ENCODE measurements at regions not wholly inside any gene's neighbourhood (a gene's known extent, or its start where the extent isn't known, plus 50 kb on each side); places are given as distances from the start of the nearest gene placed in this dataset.

- DNase-seq (ENCODE audit: low read depth) (no peak), FAIRE-seq (no peak)
- TF ChIP-seq EZH2 (IDR thresholded peaks at IDR 0.05; ENCODE audit: insufficient read depth, low read length), result no peak
- no peak for TF ChIP-seq CTCF (IDR thresholded peaks at IDR 0.05; ENCODE audit: insufficient read depth, low read depth, low read length)
- no peaks in the 10 kb centered on the region for H3K36me3 ChIP-seq (ENCODE audit: insufficient read depth, low read length)
- no peak overlapping the region for H3K4me3 ChIP-seq (ENCODE audit: insufficient read depth, low read depth, low read length)
- H3K79me2 ChIP-seq (ENCODE audit: insufficient read depth, low read length), result no peaks in the 10 kb centered on the region
- no peaks in the 10 kb centered on the region for H3K27me3 ChIP-seq (ENCODE audit: insufficient read depth, low read length)
- H3K4me1 ChIP-seq (ENCODE audit: insufficient read depth, low read length), result no peaks in the 10 kb centered on the region
- no peaks in the 10 kb centered on the region for H3K9me3 Mint-ChIP-seq (ENCODE audit: unreplicated experiment)
- H2AFZ ChIP-seq (ENCODE audit: low read depth, low read length), result no peak overlapping the region
- H4K20me1 ChIP-seq (ENCODE audit: insufficient read depth, low read length), result no peaks in the 10 kb centered on the region
- no peak overlapping the region for H3K4me3 Mint-ChIP-seq (ENCODE audit: unreplicated experiment)
- no peak overlapping the region for H3K27ac Mint-ChIP-seq (ENCODE audit: unreplicated experiment)
- no peaks in the 10 kb centered on the region for H3K4me1 Mint-ChIP-seq (ENCODE audit: low read depth, unreplicated experiment)
- H3K4me2 ChIP-seq (ENCODE audit: low read length), result no peak overlapping the region
- H3K27me3 Mint-ChIP-seq (ENCODE audit: low read depth, unreplicated experiment), result no peaks in the 10 kb centered on the region
- H3K36me3 Mint-ChIP-seq (ENCODE audit: low read depth, unreplicated experiment), result no peaks in the 10 kb centered on the region
- H3K27ac ChIP-seq (ENCODE audit: low read depth, low read length), result no peak overlapping the region
- no peaks in the 10 kb centered on the region for H3K9me3 ChIP-seq (ENCODE audit: insufficient read depth, low read depth, low read length)
- H3K9ac ChIP-seq (ENCODE audit: low read length), result no peak overlapping the region
Observed at GRCh38 chr21:22063140-22063539, 1064.9 kb downstream of the NCAM2 start.

- Histone ChIP-seq H4K20me1 (ENCODE audit: insufficient read depth, low read length) (no peaks in the 10 kb centered on the region), H3K36me3 (ENCODE audit: insufficient read depth, low read length) (no peaks in the 10 kb centered on the region), H3K9me3 (ENCODE audit: insufficient read depth, low read depth, low read length) (no peaks in the 10 kb centered on the region), H3K4me3 (ENCODE audit: insufficient read depth, low read depth, low read length) (no peak overlapping the region), H3K4me2 (ENCODE audit: low read length) (no peak overlapping the region), H3K9ac (ENCODE audit: low read length) (no peak overlapping the region), H3K4me1 (ENCODE audit: insufficient read depth, low read length) (no peaks in the 10 kb centered on the region), H2AFZ (ENCODE audit: low read depth, low read length) (no peak overlapping the region), H3K79me2 (ENCODE audit: insufficient read depth, low read length) (no peaks in the 10 kb centered on the region), H3K27me3 (ENCODE audit: insufficient read depth, low read length) (no peaks in the 10 kb centered on the region), H3K27ac (ENCODE audit: low read depth, low read length) (no peak overlapping the region)
- no peaks in the 10 kb centered on the region for H3K9me3 Mint-ChIP-seq (ENCODE audit: unreplicated experiment)
- H3K27ac Mint-ChIP-seq (ENCODE audit: unreplicated experiment), result no peak overlapping the region
- H3K27me3 Mint-ChIP-seq (ENCODE audit: low read depth, unreplicated experiment), result no peaks in the 10 kb centered on the region
- no peaks in the 10 kb centered on the region for H3K36me3 Mint-ChIP-seq (ENCODE audit: low read depth, unreplicated experiment)
- TF ChIP-seq CTCF (IDR thresholded peaks at IDR 0.05; ENCODE audit: insufficient read depth, low read depth, low read length), result no peak
- no peak for TF ChIP-seq EZH2 (IDR thresholded peaks at IDR 0.05; ENCODE audit: insufficient read depth, low read length)
- DNase-seq (ENCODE audit: low read depth) (no peak), FAIRE-seq (no peak)
- H3K4me3 Mint-ChIP-seq (ENCODE audit: unreplicated experiment), result no peak overlapping the region
- no peaks in the 10 kb centered on the region for H3K4me1 Mint-ChIP-seq (ENCODE audit: low read depth, unreplicated experiment)
Observed at GRCh38 chr21:22076471-22076870, 1078.3 kb downstream of the NCAM2 start.

GRCh38 chr21:22083899-22084298 lies 1085.7 kb downstream of the NCAM2 start:
- H3K9me3 ChIP-seq (ENCODE audit: insufficient read depth, low read depth, low read length), result no peaks in the 10 kb centered on the region
- no peak overlapping the region for H3K4me3 Mint-ChIP-seq (ENCODE audit: unreplicated experiment)
- H3K79me2 ChIP-seq (ENCODE audit: insufficient read depth, low read length), result no peaks in the 10 kb centered on the region

More at GRCh38 chr21:22083899-22084298, 1085.7 kb downstream of the NCAM2 start:
- no peak for DNase-seq (ENCODE audit: low read depth)
- H3K36me3 Mint-ChIP-seq (ENCODE audit: low read depth, unreplicated experiment), result no peaks in the 10 kb centered on the region
- Histone ChIP-seq H2AFZ (ENCODE audit: low read depth, low read length) (no peak overlapping the region), H3K9ac (ENCODE audit: low read length) (no peak overlapping the region), H3K4me3 (ENCODE audit: insufficient read depth, low read depth, low read length) (no peak overlapping the region), H3K27ac (ENCODE audit: low read depth, low read length) (no peak overlapping the region), H4K20me1 (ENCODE audit: insufficient read depth, low read length) (no peaks in the 10 kb centered on the region), H3K36me3 (ENCODE audit: insufficient read depth, low read length) (no peaks in the 10 kb centered on the region), H3K4me1 (ENCODE audit: insufficient read depth, low read length) (no peaks in the 10 kb centered on the region), H3K27me3 (ENCODE audit: insufficient read depth, low read length) (no peaks in the 10 kb centered on the region), H3K4me2 (ENCODE audit: low read length) (no peak overlapping the region)
- H3K9me3 Mint-ChIP-seq (ENCODE audit: unreplicated experiment), result no peaks in the 10 kb centered on the region
- FAIRE-seq, result no peak
- TF ChIP-seq EZH2 (IDR thresholded peaks at IDR 0.05; ENCODE audit: insufficient read depth, low read length), result no peak
- TF ChIP-seq CTCF (IDR thresholded peaks at IDR 0.05; ENCODE audit: insufficient read depth, low read depth, low read length), result no peak
- no peak overlapping the region for H3K27ac Mint-ChIP-seq (ENCODE audit: unreplicated experiment)
- H3K27me3 Mint-ChIP-seq (ENCODE audit: low read depth, unreplicated experiment), result no peaks in the 10 kb centered on the region
- no peaks in the 10 kb centered on the region for H3K4me1 Mint-ChIP-seq (ENCODE audit: low read depth, unreplicated experiment)

Data from astrocyte (in vitro differentiated cells and primary cell).